Neural progenitor cell (in vitro differentiated cells): ENCODE measurements at regions not wholly inside any gene's neighbourhood (a gene's known extent, or its start where the extent isn't known, plus 50 kb on each side); places are given as distances from the start of the nearest gene placed in this dataset.

ENCODE experiments used
- CTCF ChIP-seq: fragments of 200-600 bp; sonication (generic); IDR thresholded peaks from 2 replicates; pipeline ENCODE4 v1.5.1; 2017; ENCODE audit warnings: antibody characterized with exemption, mild to moderate bottlenecking
- EZH2 ChIP-seq: fragments of 200-600 bp; sonication (generic); IDR thresholded peaks from 2 replicates; pipeline ENCODE4 v1.6.1; 2017; ENCODE audit warnings: antibody characterized with exemption, mild to moderate bottlenecking, moderate library complexity

- TF ChIP-seq CTCF: peak; percentile 16
- TF ChIP-seq EZH2: no peak
Observed at GRCh38 chr20:39547546-39548408, 585.6 kb downstream of the DHX35 start.
